ENCODE measurements at regions not wholly inside any gene's neighbourhood (a gene's known extent, or its start where the extent isn't known, plus 50 kb on each side); places are given as distances from the start of the nearest gene placed in this dataset.

GRCh38 chr2:96427169-96427568, 78.0 kb downstream of the NEURL3 start:
- TF ChIP-seq, protein P1, sequence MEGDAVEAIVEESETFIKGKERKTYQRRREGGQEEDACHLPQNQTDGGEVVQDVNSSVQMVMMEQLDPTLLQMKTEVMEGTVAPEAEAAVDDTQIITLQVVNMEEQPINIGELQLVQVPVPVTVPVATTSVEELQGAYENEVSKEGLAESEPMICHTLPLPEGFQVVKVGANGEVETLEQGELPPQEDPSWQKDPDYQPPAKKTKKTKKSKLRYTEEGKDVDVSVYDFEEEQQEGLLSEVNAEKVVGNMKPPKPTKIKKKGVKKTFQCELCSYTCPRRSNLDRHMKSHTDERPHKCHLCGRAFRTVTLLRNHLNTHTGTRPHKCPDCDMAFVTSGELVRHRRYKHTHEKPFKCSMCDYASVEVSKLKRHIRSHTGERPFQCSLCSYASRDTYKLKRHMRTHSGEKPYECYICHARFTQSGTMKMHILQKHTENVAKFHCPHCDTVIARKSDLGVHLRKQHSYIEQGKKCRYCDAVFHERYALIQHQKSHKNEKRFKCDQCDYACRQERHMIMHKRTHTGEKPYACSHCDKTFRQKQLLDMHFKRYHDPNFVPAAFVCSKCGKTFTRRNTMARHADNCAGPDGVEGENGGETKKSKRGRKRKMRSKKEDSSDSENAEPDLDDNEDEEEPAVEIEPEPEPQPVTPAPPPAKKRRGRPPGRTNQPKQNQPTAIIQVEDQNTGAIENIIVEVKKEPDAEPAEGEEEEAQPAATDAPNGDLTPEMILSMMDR (IDR thresholded peaks at IDR 0.05) = no peak
- TF ChIP-seq POLR2A (IDR thresholded peaks at IDR 0.05) = no peak

Measured in right lobe of liver (tissue), 4 donors.